Posterior vena cava (tissue), 2 donors: ENCODE measurements at regions not wholly inside any gene's neighbourhood (a gene's known extent, or its start where the extent isn't known, plus 50 kb on each side); places are given as distances from the start of the nearest gene placed in this dataset.
"Not testable (repeated sequence)": the region's sequence is repeated elsewhere in the genome, so short reads cannot be mapped to it uniquely, and the experiment has no call there.

Experiments used
- DNase-seq: peaks from one replicate; pipeline ENCODE4 v3.0.0-alpha.2; 2020; ENCODE audit warnings: low spot score
- intact Hi-C, 2 donors: fragments of 100-400 bp; cut with DNase I; formaldehyde crosslinking; loops; one replicate each; pipeline versions ENCODE4 v1.14.1 to v1.14.2; 2022 to 2023
- donor health status: DM: yes; HTN: yes; CAD: no.
- donor health status: DM: yes; HTN: yes; CAD: no.

GRCh38 chr7:122248472-122248871 lies 56.1 kb downstream of the FEZF1 start:
- intact Hi-C loops, result no loop called here
- DNase-seq, result no peak

GRCh38 chr7:122238729-122239128 lies 65.8 kb downstream of the FEZF1 start:
- intact Hi-C loops, DNase-seq: not testable (repeated sequence)

GRCh38 chr7:122238297-122238696 lies 66.3 kb downstream of the FEZF1 start:
- DNase-seq, intact Hi-C loops: not testable (repeated sequence)

- DNase-seq, result no peak
- intact Hi-C loops, result no loop called here
Observed at GRCh38 chr7:122225874-122226273, 78.7 kb downstream of the FEZF1 start.

GRCh38 chr7:122219253-122219865 lies 75.3 kb upstream of the AASS start:
- no peak for DNase-seq
- intact Hi-C loops, result loop anchor here in 1 of 2 donors (10.0 kb wide), 1 partner anchor 315 kb away; no protein-coding TSS in a partner anchor

GRCh38 chr7:122217125-122217524 lies 73.1 kb upstream of the AASS start:
- no peak for DNase-seq
- intact Hi-C loops, result loop anchor here in 1 of 2 donors (10.0 kb wide), 1 partner anchor 318 kb away; no protein-coding TSS in a partner anchor

- intact Hi-C loops, result loop anchor here in 1 of 2 donors (10.0 kb wide), 1 partner anchor 322 kb away; no protein-coding TSS in a partner anchor
- DNase-seq, result no peak
Observed at GRCh38 chr7:122212754-122213153, 68.7 kb upstream of the AASS start.

- intact Hi-C loops, result loop anchor here in 1 of 2 donors (10.0 kb wide), 1 partner anchor 323 kb away; no protein-coding TSS in a partner anchor
- DNase-seq, result no peak
Observed at GRCh38 chr7:122211362-122211761, 67.3 kb upstream of the AASS start.

GRCh38 chr7:122206985-122207384 lies 62.9 kb upstream of the AASS start:
- no peak for DNase-seq
- intact Hi-C loops, result no loop called here

- intact Hi-C loops, result no loop called here
- no peak for DNase-seq
Observed at GRCh38 chr7:122203814-122204213, 59.8 kb upstream of the AASS start.

- DNase-seq, result no peak
- intact Hi-C loops, result no loop called here
Observed at GRCh38 chr7:122200888-122201287, 56.8 kb upstream of the AASS start.

- intact Hi-C loops, result no loop called here
- no peak for DNase-seq
Observed at GRCh38 chr7:122199171-122199570, 55.1 kb upstream of the AASS start.

GRCh38 chr7:122198581-122198980 lies 54.5 kb upstream of the AASS start:
- intact Hi-C loops, result no loop called here
- no peak for DNase-seq
